Parathyroid adenoma (tissue), 2 donors: ENCODE measurements at regions not wholly inside any gene's neighbourhood (a gene's known extent, or its start where the extent isn't known, plus 50 kb on each side); places are given as distances from the start of the nearest gene placed in this dataset.

ENCODE experiments used
- H2AFZ ChIP-seq: fragments of 300-600 bp; sonication (generic); one replicate; pipeline ENCODE4 v1.7.0; 2017; ENCODE audit warnings: antibody characterized with exemption, mild to moderate bottlenecking
- H3K27ac ChIP-seq: fragments of 300-600 bp; sonication (generic); one replicate; pipeline ENCODE4 v1.7.0; 2017
- H3K27me3 ChIP-seq: fragments of 300-600 bp; sonication (generic); one replicate; pipeline ENCODE4 v1.7.0; 2017; ENCODE audit warnings: low read length; ENCODE audit not compliant: control insufficient read depth, insufficient read depth
- H3K36me3 ChIP-seq: fragments of 300-600 bp; sonication (generic); one replicate; pipeline ENCODE4 v1.7.0; 2017; ENCODE audit warnings: low read length; ENCODE audit not compliant: control insufficient read depth, insufficient read depth
- H3K4me1 ChIP-seq: fragments of 300-600 bp; sonication (generic); one replicate; pipeline ENCODE4 v1.7.0; 2017; ENCODE audit warnings: control low read depth
- H3K4me2 ChIP-seq: fragments of 300-600 bp; sonication (generic); one replicate; pipeline ENCODE4 v1.7.0; 2017; ENCODE audit warnings: low read length
- H3K4me3 ChIP-seq: fragments of 300-600 bp; sonication (generic); one replicate; pipeline ENCODE4 v1.7.0; 2017; ENCODE audit warnings: low read depth, low read length
- H3K79me2 ChIP-seq: fragments of 300-600 bp; sonication (generic); one replicate; pipeline ENCODE4 v1.7.0; 2017; ENCODE audit warnings: control low read depth
- H3K9ac ChIP-seq: fragments of 300-600 bp; sonication (generic); one replicate; pipeline ENCODE4 v1.7.0; 2017; ENCODE audit warnings: mild to moderate bottlenecking
- H3K9me3 ChIP-seq: fragments of 300-600 bp; sonication (generic); one replicate; pipeline ENCODE4 v1.7.0; 2017; ENCODE audit warnings: low read length; ENCODE audit not compliant: control insufficient read depth
- CTCF ChIP-seq: fragments of 300-600 bp; sonication (generic); IDR thresholded peaks from one replicate; pipeline ENCODE4 v1.7.0; 2017; ENCODE audit warnings: antibody characterized with exemption, mild to moderate bottlenecking
- donor health status: primary hyperparathyroidism.

DNA sequence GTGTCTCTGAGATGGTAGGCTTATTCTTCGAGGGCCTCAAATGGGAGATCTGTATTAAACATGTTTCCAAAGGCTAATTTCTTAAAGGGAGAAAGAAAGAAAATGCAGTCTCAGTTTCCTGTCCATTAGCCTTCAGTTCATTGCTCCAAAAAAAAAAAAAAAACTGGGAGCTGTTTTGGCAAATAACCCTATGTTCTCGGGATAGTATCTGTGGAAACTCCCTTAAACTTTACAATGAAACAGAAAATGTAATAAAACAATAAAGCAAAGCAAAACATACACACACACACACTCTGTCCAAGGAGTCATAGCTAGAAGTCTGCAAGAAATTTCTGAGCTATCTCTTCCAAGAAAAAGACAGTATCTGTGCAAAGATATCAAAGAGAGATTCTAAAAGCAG lies 172.5 kb upstream of the CELF2 start:
- H3K9ac ChIP-seq: no peak overlapping the region
- no peaks in the 10 kb centered on the region for H3K9me3 ChIP-seq
- no peak overlapping the region for H2AFZ ChIP-seq
- H3K79me2 ChIP-seq: no peaks in the 10 kb centered on the region
- no peak overlapping the region for H3K4me3 ChIP-seq
- no peaks in the 10 kb centered on the region for H3K4me1 ChIP-seq
- TF ChIP-seq CTCF: no peak
- H3K27ac ChIP-seq: no peak overlapping the region
- H3K4me2 ChIP-seq: no peak overlapping the region
- H3K36me3 ChIP-seq: no peaks in the 10 kb centered on the region
- H3K27me3 ChIP-seq: no peaks in the 10 kb centered on the region

GRCh38 chr10:10845826-10846503 lies 171.7 kb upstream of the CELF2 start:
- Histone ChIP-seq H3K79me2 (no peaks in the 10 kb centered on the region), H3K9ac (no peak overlapping the region), H3K4me3 (no peak overlapping the region), H3K27ac (no peak overlapping the region), H3K36me3 (no peaks in the 10 kb centered on the region), H3K9me3 (no peaks in the 10 kb centered on the region), H3K4me1 (no peaks in the 10 kb centered on the region), H3K27me3 (no peaks in the 10 kb centered on the region), H3K4me2 (no peak overlapping the region), H2AFZ (no peak overlapping the region)
- no peak for TF ChIP-seq CTCF

GRCh38 chr10:10846504-10846900 lies 171.2 kb upstream of the CELF2 start:
- H3K27me3 ChIP-seq: no peaks in the 10 kb centered on the region
- no peak overlapping the region for H3K9ac ChIP-seq
- no peaks in the 10 kb centered on the region for H3K36me3 ChIP-seq
- no peaks in the 10 kb centered on the region for H3K4me1 ChIP-seq
- no peak overlapping the region for H3K4me3 ChIP-seq
- H3K4me2 ChIP-seq: no peak overlapping the region
- no peaks in the 10 kb centered on the region for H3K79me2 ChIP-seq
- H3K27ac ChIP-seq: no peak overlapping the region
- H2AFZ ChIP-seq: no peak overlapping the region
- no peak for TF ChIP-seq CTCF
- H3K9me3 ChIP-seq: no peaks in the 10 kb centered on the region

DNA sequence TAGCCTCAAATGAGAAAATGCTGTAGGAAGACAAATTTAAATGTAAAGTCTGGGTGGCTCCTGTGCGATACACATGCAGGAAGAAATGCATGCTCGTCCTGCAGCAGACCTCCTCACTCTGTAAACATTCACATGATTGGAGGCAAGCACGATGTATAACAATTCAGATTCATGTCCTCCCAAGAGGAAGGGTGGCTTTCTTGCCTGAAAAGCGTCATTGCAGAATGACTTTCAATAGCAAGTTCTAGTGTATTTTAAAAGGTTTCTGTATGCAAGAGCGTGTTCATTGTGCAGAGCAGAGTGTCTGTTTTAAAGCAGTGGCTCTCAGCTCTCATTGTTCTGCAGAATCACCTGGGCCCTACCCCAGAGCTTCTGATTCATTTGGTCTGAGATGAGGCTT lies 170.3 kb upstream of the CELF2 start:
- no peaks in the 10 kb centered on the region for H3K9me3 ChIP-seq
- H2AFZ ChIP-seq: no peak overlapping the region
- no peaks in the 10 kb centered on the region for H3K79me2 ChIP-seq
- no peaks in the 10 kb centered on the region for H3K4me1 ChIP-seq
- no peak overlapping the region for H3K27ac ChIP-seq
- H3K4me3 ChIP-seq: no peak overlapping the region
- H3K4me2 ChIP-seq: no peak overlapping the region
- no peaks in the 10 kb centered on the region for H3K36me3 ChIP-seq
- TF ChIP-seq CTCF: no peak
- no peak overlapping the region for H3K9ac ChIP-seq
- H3K27me3 ChIP-seq: no peaks in the 10 kb centered on the region

- no peak for TF ChIP-seq CTCF
Measured at GRCh38 chr10:10848488-10849111, 169.1 kb upstream of the CELF2 start.

More at GRCh38 chr10:10848488-10849111, 169.1 kb upstream of the CELF2 start:
- H3K9me3 ChIP-seq: no peaks in the 10 kb centered on the region
- H2AFZ ChIP-seq: no peak overlapping the region
- H3K4me2 ChIP-seq: no peak overlapping the region
- no peaks in the 10 kb centered on the region for H3K79me2 ChIP-seq
- H3K36me3 ChIP-seq: no peaks in the 10 kb centered on the region
- no peak overlapping the region for H3K9ac ChIP-seq
- H3K4me3 ChIP-seq: no peak overlapping the region
- H3K27ac ChIP-seq: no peak overlapping the region
- H3K4me1 ChIP-seq: no peaks in the 10 kb centered on the region
- H3K27me3 ChIP-seq: no peaks in the 10 kb centered on the region
